ENCODE measurements at regions not wholly inside any gene's neighbourhood (a gene's known extent, or its start where the extent isn't known, plus 50 kb on each side); places are given as distances from the start of the nearest gene placed in this dataset.
"Not testable (repeated sequence)": the region's sequence is repeated elsewhere in the genome, so short reads cannot be mapped to it uniquely, and the experiment has no call there.

GRCh38 chr20:51955756-51956155, 153.4 kb upstream of the SALL4 start:
- no peak for DNase-seq

DNA sequence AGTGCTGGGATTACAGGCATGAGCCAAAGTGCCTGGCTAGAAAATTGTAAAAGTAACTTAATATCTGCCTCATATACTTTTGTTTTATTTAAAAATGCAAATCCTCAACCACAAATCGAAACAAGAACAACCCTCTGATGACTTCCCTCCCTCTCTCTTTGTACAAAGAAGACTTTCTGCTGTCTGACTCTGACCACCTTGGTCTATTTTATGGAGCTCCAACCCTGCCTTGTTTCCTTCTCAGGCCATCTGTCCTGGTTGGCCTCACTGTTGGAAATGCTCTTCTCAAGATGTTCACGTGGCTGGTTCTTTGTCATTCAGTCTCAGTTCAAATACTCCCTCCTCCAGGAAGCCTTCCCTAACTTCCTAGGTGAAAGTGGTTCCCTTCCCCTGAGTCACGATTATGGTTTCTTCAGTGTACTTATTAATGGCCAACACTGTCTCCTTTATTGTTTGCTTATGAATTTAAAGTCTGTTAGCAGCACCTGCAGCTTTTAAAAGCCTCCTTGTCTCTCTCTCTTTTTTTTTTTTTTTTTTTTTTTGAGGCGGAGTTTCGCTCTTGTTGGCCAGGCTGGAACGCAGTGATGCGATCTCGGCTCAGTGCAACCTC, 151.5 kb upstream of the SALL4 start:
- DNase-seq = no peak

DNA sequence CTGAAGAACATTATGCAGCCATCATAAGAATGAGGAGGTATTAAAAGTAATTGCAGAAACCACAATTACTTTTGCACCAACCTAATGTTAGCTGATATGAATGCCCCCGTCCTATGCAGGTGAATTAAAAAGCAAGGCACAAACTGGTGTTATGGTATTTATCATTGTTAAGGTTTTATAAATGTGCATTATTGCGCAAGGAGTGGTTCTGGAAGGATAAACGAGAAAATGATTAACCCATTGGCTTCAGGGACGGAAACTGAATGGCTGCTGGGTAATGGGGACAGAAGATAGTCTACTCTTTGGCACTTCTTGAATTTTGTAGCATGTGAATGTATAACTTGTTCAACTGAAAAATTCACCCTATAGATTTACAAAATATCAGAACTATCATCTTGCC, 148.6 kb upstream of the SALL4 start:
- no peak for DNase-seq

DNA sequence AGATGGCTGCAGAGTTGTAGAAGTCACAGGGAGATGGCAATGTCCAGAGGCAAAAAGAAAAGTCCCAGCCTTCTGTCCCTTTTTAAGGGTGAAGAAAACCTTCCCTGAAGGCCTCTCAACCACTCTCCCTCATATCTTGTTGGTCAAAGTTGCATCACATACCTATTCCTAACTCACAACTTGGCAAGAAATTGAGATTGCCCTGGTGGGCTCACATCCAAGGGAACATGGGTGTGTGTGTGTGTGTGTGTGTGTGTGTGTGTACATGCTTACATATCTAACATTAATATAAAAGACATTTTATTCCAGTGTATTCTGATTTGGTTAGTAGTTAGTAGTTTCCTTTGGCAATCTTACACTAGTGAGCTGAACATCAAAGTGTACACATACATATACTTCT, 144.3 kb upstream of the SALL4 start:
- no peak for DNase-seq

DNA sequence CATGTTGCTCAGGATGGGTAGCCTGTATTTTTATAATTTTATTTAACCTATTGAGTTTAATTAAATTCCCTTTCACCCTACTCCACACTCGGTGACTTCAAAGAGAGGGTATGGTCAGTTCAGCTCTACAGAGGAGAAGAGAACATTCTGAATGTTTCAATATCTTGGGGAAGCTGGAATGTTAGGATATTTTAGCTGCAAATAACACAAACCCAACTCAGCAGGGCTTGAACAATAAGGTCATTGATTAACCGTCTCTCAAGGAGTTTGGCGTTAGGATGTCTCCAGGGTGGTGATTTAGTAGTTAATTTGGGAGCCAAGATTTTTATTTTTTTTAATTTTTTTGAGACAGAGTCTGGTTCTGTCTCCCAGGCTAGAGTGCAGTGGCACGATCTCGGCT, 143.6 kb upstream of the SALL4 start:
- DNase-seq = no peak

- DNase-seq = no peak
Measured at GRCh38 chr20:51945177-51945576, 142.9 kb upstream of the SALL4 start.

GRCh38 chr20:51943761-51944160, 141.4 kb upstream of the SALL4 start:
- DNase-seq = no peak

GRCh38 chr20:51943326-51943725, 141.0 kb upstream of the SALL4 start:
- not testable (repeated sequence) for DNase-seq

DNA sequence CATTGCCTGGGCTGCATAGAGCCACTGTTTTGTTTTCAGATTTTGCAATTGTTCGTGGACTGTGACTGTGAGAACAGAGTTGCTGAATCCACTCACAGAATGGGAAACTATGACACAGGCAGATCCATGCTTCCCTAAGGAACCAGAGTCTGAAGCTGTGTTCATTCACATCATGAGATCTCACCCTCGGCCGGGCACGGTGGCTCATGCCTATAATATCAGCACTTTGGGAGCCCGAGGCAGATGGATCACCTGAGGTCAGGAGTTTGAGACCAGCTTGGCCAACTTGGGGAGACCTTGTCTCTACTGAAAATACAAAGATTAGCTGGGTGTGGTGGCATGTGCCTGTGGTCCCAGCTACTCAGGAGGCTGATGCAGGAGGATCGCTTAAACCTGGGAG, 139.2 kb upstream of the SALL4 start:
- DNase-seq = no peak

- no peak for DNase-seq
Measured at GRCh38 chr20:51939259-51939585, 136.9 kb upstream of the SALL4 start.

- no peak for DNase-seq
Measured at GRCh38 chr20:51938559-51939258, 136.4 kb upstream of the SALL4 start.

DNA sequence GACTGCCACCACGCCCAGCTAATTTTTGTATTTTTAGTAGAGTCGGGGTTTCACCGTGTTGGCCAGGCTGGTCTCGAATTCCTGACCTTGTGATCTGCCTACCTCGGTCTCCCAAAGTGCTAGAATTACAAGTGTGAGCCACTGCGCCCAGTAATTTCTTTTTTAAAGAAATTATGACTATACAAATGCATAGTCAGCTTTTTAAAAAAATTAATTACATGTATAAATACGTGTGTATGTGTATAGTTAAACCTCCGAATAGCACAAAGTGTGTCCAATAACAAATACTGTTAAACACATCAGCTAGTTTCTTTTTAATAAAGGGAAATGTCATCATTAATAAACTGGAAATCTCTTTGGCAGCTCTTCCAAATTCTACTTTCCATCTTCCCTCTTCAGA, 135.5 kb upstream of the SALL4 start:
- DNase-seq = no peak

DNA sequence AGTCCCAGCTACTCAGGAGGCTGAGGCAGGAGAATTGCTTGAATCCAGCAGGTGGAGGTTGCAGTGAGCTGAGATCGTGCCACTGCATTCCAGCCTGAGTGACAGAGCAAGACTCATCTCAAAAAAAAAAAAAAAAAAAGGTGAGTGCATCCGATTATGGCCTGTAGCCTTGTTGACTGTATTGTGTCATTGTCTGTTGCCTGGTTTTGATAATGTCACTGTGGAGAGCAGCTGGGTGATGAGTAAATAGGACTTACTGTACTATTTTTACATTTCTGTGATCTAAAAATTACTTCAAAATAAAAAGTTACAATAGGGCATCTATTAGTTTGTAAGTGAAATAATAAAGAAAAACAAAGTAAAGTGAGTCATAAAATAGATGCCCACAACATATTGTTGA, 134.1 kb upstream of the SALL4 start:
- DNase-seq = no peak

DNA sequence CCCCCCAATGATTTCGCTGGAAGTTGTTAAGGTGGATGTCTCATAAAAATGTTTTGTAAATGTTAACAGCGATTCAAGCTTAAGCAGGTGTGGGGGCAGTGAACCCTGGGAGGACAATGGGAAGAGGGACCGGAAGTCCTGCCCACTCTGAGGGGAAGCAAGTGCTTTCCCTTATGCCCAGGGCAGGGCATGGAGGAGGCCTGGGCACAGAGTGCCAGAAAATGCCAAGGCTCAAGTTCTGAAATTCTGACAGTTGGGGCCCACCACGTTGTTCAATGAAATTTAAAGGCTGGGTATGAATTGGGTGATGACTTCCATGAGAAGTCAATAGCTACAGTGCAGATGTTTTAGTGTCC, 132.7 kb upstream of the SALL4 start:
- DNase-seq = no peak

DNA sequence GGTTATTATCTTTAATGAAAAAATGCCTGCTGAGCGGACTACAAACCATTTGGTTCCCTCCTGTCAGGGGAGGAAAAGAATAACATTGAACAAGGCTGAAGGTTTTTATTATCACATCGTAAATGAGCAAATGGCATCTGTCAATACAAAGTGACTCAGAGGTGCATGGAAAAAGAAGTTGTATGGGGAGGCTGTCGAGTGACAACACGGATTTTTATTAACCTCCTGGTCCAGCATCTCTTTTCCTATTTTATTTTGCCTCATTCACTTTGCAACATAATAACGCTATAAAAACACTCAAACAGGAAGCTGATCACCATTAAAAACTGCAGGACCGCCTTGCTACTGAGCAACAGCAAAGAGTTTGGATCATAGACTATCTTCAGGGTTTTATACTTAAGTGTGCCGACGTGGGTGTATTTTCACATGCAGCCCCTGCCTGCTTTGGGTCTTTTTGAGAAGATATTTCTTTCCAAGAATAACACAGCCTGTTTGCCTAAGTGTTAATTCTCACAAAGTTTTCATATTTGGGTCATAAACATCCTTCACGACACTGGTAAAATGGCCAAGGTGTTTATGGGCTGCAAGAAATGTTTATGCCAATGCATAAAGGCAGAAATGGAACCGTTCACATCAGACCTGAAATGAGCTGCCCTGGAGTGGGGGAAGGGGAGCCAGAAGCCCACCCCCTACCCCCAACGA, 132.1 kb upstream of the SALL4 start:
- no peak for DNase-seq

GRCh38 chr20:51931371-51931781, 129.1 kb upstream of the SALL4 start:
- DNase-seq = no peak

- DNase-seq = no peak
Measured at GRCh38 chr20:51930775-51931174, 128.5 kb upstream of the SALL4 start.

- DNase-seq = no peak
Measured at GRCh38 chr20:51928931-51929330, 126.6 kb upstream of the SALL4 start.

DNA sequence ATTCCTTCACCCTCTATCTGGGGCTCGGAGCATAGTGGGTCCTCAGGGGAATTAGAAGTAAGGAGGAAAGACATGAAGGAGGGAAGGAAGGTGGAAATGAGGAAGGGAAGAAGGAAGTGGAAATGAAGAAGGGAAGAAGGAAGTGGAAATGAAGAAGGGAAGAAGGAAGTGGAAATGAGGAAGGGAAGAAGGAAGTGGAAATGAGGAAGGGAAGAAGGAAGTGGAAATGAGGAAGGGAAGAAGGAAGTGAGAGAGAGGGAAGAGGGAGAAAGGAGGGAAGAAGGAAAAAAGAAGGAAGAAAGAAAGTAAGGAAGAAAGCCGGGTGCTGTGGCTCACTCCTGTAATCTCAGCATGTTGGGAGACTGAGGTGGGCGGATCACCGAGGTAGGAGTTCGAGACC, 125.6 kb upstream of the SALL4 start:
- DNase-seq = not testable (repeated sequence)

DNA sequence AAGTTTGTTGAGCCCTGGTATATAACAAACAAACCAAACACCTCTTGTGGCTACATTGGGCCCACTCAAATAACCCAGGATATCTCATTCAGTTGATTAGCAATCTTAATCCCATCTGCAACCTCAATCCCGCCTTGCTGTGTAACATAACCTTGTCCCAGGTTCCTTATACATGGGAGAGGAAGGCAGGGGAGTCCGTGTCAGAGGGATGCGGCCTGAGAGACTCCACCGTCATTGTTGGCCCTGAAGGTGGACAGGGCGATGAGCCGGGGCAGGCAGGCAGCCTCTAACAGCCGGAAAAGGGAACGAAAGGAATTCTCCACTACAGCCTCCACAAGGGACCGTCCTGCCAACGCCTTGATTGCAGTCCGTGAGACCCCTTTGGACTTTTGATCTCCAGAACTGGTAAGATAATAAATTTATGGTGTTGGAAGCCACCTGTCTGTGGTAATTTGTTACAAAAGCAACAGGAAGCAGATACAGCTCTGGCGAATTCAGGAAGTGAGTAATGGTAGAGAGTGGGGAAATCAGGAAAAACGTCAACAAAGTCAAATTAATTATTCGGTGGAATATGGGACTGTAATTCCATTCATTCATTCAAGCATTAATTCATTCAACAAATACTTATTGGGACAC, 124.5 kb upstream of the SALL4 start:
- DNase-seq = no peak

GRCh38 chr20:51924509-51924908, 122.2 kb upstream of the SALL4 start:
- DNase-seq = no peak

GRCh38 chr20:51923633-51924032, 121.3 kb upstream of the SALL4 start:
- DNase-seq = no peak

GRCh38 chr20:51922812-51923211, 120.5 kb upstream of the SALL4 start:
- not testable (repeated sequence) for DNase-seq

- DNase-seq = no peak
Measured at GRCh38 chr20:51918561-51918960, 116.2 kb upstream of the SALL4 start.
